ENCODE measurements at regions not wholly inside any gene's neighbourhood (a gene's known extent, or its start where the extent isn't known, plus 50 kb on each side); places are given as distances from the start of the nearest gene placed in this dataset.

GRCh38 chr22:49461674-49462073 is 366.0 kb downstream of the BRD1 start:
- TF ChIP-seq CTCF (IDR thresholded peaks at IDR 0.05; ENCODE audit: low read depth, low read length): no peak
- DNase-seq (ENCODE audit: extremely low read depth, low read depth): no peak

GRCh38 chr22:49460592-49461281 is 366.9 kb downstream of the BRD1 start:
- DNase-seq (ENCODE audit: extremely low read depth, low read depth): no peak

GRCh38 chr22:49460091-49460490 is 367.6 kb downstream of the BRD1 start:
- no peak for TF ChIP-seq CTCF (IDR thresholded peaks at IDR 0.05; ENCODE audit: low read depth, low read length)
- no peak for DNase-seq (ENCODE audit: extremely low read depth, low read depth)

More at GRCh38 chr22:49460592-49461281, 366.9 kb downstream of the BRD1 start:
- TF ChIP-seq CTCF (IDR thresholded peaks at IDR 0.05; ENCODE audit: low read depth, low read length): no peak

GRCh38 chr22:49458708-49459099 is 369.0 kb downstream of the BRD1 start:
- TF ChIP-seq CTCF (IDR thresholded peaks at IDR 0.05; ENCODE audit: low read depth, low read length): no peak
- DNase-seq (ENCODE audit: extremely low read depth, low read depth): no peak

GRCh38 chr22:49457946-49458707 is 369.5 kb downstream of the BRD1 start:
- DNase-seq (ENCODE audit: extremely low read depth, low read depth): no peak
- TF ChIP-seq CTCF (IDR thresholded peaks at IDR 0.05; ENCODE audit: low read depth, low read length): no peak

GRCh38 chr22:49457146-49457545 is 370.5 kb downstream of the BRD1 start:
- TF ChIP-seq CTCF (IDR thresholded peaks at IDR 0.05; ENCODE audit: low read depth, low read length): no peak
- DNase-seq (ENCODE audit: extremely low read depth, low read depth): no peak

- no peak for DNase-seq (ENCODE audit: extremely low read depth, low read depth)
- TF ChIP-seq CTCF (IDR thresholded peaks at IDR 0.05; ENCODE audit: low read depth, low read length): no peak
These were observed 372.1 kb downstream of the BRD1 start for GRCh38 chr22:49455595-49455994.
